ENCODE measurements at regions not wholly inside any gene's neighbourhood (a gene's known extent, or its start where the extent isn't known, plus 50 kb on each side); places are given as distances from the start of the nearest gene placed in this dataset.

GRCh38 chr12:93191956-93192355 lies 185.8 kb upstream of the NUDT4 start:
- H2AFZ ChIP-seq: no peak overlapping the region
- intact Hi-C loops (cut with micrococcal nuclease; ENCODE audit: unreplicated experiment): loop anchor here (10.0 kb wide), 1 partner anchor 183 kb away; the partner anchor contains the start of gene NUDT4
- no peaks in the 10 kb centered on the region for H3F3A ChIP-seq (ENCODE audit: insufficient read depth, low read depth)
- CTCF ChIA-PET: no interaction called here
- no peaks in the 10 kb centered on the region for H3K27me3 ChIP-seq (ENCODE audit: insufficient read depth, low read depth)
- POLR2A ChIA-PET (ENCODE audit: unreplicated experiment): no interaction called here
- H3K27ac ChIP-seq: no peak overlapping the region
- H3K4me3 ChIP-seq: no peak overlapping the region
- H3K36me3 ChIP-seq (ENCODE audit: low read depth): no peaks in the 10 kb centered on the region
- peaks cover 16% of the 10 kb centered on the region; the same call in 1 of the 2 replicates for H3K9me3 ChIP-seq (ENCODE audit: insufficient read depth, low read depth)
- no TSS peak for BruUV-seq (replicated peaks)
- no peak for DNase-seq
- H4K20me1 ChIP-seq (ENCODE audit: insufficient read depth): no peaks in the 10 kb centered on the region
- H3K4me2 ChIP-seq: no peak overlapping the region
- H3K4me1 ChIP-seq (replicated peaks; ENCODE audit: insufficient read depth): peaks cover 6% of the 10 kb centered on the region
- no peaks in the 10 kb centered on the region for H3K9me2 ChIP-seq (ENCODE audit: insufficient read depth)
- H3K79me2 ChIP-seq (ENCODE audit: low read depth): no peaks in the 10 kb centered on the region
- TF ChIP-seq, protein P1, sequence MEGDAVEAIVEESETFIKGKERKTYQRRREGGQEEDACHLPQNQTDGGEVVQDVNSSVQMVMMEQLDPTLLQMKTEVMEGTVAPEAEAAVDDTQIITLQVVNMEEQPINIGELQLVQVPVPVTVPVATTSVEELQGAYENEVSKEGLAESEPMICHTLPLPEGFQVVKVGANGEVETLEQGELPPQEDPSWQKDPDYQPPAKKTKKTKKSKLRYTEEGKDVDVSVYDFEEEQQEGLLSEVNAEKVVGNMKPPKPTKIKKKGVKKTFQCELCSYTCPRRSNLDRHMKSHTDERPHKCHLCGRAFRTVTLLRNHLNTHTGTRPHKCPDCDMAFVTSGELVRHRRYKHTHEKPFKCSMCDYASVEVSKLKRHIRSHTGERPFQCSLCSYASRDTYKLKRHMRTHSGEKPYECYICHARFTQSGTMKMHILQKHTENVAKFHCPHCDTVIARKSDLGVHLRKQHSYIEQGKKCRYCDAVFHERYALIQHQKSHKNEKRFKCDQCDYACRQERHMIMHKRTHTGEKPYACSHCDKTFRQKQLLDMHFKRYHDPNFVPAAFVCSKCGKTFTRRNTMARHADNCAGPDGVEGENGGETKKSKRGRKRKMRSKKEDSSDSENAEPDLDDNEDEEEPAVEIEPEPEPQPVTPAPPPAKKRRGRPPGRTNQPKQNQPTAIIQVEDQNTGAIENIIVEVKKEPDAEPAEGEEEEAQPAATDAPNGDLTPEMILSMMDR (conservative IDR thresholded peaks at IDR 0.05): no peak
- TF ChIP-seq EZH2 (IDR thresholded peaks at IDR 0.05; ENCODE audit: low read depth): no peak

- H3K4me3 ChIP-seq: no peak overlapping the region
- H3K9me3 ChIP-seq (ENCODE audit: insufficient read depth, low read depth): peaks cover 16% of the 10 kb centered on the region; the same call in 1 of the 2 replicates
- ChIA-PET CTCF (no interaction called here), POLR2A (ENCODE audit: unreplicated experiment) (interaction anchor here (0.5 kb wide), 1 partner anchor 116 kb away, joined by 16 read pairs; no protein-coding TSS in a partner anchor)
- intact Hi-C loops (cut with micrococcal nuclease; ENCODE audit: unreplicated experiment): loop anchor here (10.0 kb wide), 1 partner anchor 182 kb away; the partner anchor contains the start of gene NUDT4
- H3K4me2 ChIP-seq: no peak overlapping the region
- H3K79me2 ChIP-seq (ENCODE audit: low read depth): no peaks in the 10 kb centered on the region
- no peak for TF ChIP-seq EZH2 (IDR thresholded peaks at IDR 0.05; ENCODE audit: low read depth)
- TF ChIP-seq, protein P1 (conservative IDR thresholded peaks at IDR 0.05): no peak
- H3F3A ChIP-seq (ENCODE audit: insufficient read depth, low read depth): peaks cover 6% of the 10 kb centered on the region; the same call in 1 of the 2 replicates
- H3K27me3 ChIP-seq (ENCODE audit: insufficient read depth, low read depth): no peaks in the 10 kb centered on the region
- H4K20me1 ChIP-seq (ENCODE audit: insufficient read depth): no peaks in the 10 kb centered on the region
- no peak overlapping the region for H2AFZ ChIP-seq
- H3K36me3 ChIP-seq (ENCODE audit: low read depth): no peaks in the 10 kb centered on the region
- BruUV-seq (replicated peaks): no TSS peak
- DNase-seq: no peak
- H3K27ac ChIP-seq: no peak overlapping the region
- H3K9me2 ChIP-seq (ENCODE audit: insufficient read depth): no peaks in the 10 kb centered on the region
- peaks cover 16% of the 10 kb centered on the region for H3K4me1 ChIP-seq (replicated peaks; ENCODE audit: insufficient read depth)
These were observed 184.8 kb upstream of the NUDT4 start for GRCh38 chr12:93192878-93193277.

DNA sequence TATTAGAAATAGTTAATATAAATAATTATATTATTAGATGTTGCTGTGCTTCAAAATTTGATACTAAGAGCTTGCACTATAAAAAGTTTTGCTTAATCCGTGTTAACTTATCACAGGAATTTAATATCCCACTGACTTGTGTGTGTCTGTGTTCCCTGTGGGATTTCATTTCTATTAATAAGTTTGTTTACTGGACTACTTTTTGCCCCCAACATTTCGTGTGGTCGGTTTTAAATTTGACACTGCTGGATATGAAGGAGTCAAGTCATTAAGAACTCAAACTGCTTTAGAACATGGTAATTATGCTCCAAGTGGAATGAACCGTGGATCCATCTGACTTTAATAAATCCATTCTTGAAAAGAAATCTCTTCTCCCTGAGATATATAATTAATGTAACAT lies 182.2 kb upstream of the NUDT4 start:
- BruUV-seq (replicated peaks): no TSS peak
- H2AFZ ChIP-seq: no peak overlapping the region
- intact Hi-C loops (cut with micrococcal nuclease; ENCODE audit: unreplicated experiment): loop anchor here (10.0 kb wide), 1 partner anchor 179 kb away; the partner anchor contains the start of gene NUDT4
- peaks cover 11% of the 10 kb centered on the region; the same call in 1 of the 2 replicates for H3F3A ChIP-seq (ENCODE audit: insufficient read depth, low read depth)
- H3K4me1 ChIP-seq (replicated peaks; ENCODE audit: insufficient read depth): peaks cover 41% of the 10 kb centered on the region
- H3K9me2 ChIP-seq (ENCODE audit: insufficient read depth): no peaks in the 10 kb centered on the region
- no peak overlapping the region for H3K4me2 ChIP-seq
- DNase-seq: no peak
- no peaks in the 10 kb centered on the region for H4K20me1 ChIP-seq (ENCODE audit: insufficient read depth)
- H3K79me2 ChIP-seq (ENCODE audit: low read depth): no peaks in the 10 kb centered on the region
- H3K9me3 ChIP-seq (ENCODE audit: insufficient read depth, low read depth): peaks cover 16% of the 10 kb centered on the region; the same call in 1 of the 2 replicates
- ChIA-PET POLR2A (ENCODE audit: unreplicated experiment) (no interaction called here), CTCF (no interaction called here)
- H3K36me3 ChIP-seq (ENCODE audit: low read depth): no peaks in the 10 kb centered on the region
- no peak overlapping the region for H3K4me3 ChIP-seq
- H3K27ac ChIP-seq: no peak overlapping the region
- no peak for TF ChIP-seq EZH2 (IDR thresholded peaks at IDR 0.05; ENCODE audit: low read depth)
- TF ChIP-seq, protein P1 (conservative IDR thresholded peaks at IDR 0.05): no peak
- no peaks in the 10 kb centered on the region for H3K27me3 ChIP-seq (ENCODE audit: insufficient read depth, low read depth)
